Fibroblast of mammary gland (primary cell): ENCODE measurements at regions not wholly inside any gene's neighbourhood (a gene's known extent, or its start where the extent isn't known, plus 50 kb on each side); places are given as distances from the start of the nearest gene placed in this dataset.

ENCODE experiments used
- DNase-seq: peaks from one replicate; pipeline ENCODE4 v3.0.0-alpha.2; 2010; ENCODE audit warnings: low read depth
- H3K4me3 ChIP-seq: 2 replicates; pipeline ENCODE4 v1.5.1; 2011; ENCODE audit warnings: low read depth, mild to moderate bottlenecking, low read length, moderate library complexity; ENCODE audit not compliant: control insufficient read depth
- TF ChIP-seq, protein P1 (sequence below): conservative IDR thresholded peaks from 2 replicates; pipeline ENCODE4 v1.5.1; 2011; ENCODE audit warnings: low read depth, low read length, inconsistent platforms; ENCODE audit not compliant: control insufficient read depth, insufficient read depth

DNA sequence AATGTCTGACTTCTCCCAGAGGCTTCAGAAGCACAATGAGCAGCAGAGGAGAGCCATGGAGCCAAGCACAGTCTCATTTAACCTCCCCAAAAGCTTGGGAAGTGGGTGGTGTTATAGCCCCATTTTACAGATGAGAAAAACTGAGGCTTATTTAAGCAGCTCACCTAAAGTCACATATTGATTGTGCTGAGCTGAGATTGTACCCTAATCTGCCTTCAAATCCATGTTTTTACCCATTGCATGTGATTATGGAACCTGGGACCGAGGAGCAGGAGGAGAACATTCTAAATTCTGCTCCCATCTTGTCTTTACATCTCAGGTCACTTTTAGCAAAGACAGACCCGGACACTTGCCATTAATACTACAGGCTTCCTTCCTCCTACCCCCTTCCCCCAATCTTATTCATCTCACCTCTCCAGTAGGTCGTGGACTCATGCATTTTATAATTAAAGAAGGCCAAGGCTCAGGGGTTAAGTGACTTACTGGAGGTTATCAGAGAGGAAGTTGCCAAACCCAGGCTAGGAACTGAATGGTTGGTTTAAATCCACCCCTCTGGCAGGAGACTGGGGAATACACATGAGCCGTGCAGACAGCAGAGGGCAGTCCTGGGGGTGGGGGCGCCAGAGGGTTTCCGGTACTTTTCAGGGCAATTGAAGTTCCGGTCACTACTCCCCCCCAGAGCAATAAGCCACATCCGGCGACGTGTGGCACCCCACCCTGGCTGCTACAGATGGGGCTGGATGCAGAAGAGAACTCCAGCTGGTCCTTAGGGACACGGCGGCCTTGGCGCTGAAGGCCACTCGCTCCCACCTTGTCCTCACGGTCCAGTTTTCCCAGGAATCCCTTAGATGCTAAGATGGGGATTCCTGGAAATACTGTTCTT, 51.0 kb upstream of the IL17B start:
- TF ChIP-seq, protein P1, sequence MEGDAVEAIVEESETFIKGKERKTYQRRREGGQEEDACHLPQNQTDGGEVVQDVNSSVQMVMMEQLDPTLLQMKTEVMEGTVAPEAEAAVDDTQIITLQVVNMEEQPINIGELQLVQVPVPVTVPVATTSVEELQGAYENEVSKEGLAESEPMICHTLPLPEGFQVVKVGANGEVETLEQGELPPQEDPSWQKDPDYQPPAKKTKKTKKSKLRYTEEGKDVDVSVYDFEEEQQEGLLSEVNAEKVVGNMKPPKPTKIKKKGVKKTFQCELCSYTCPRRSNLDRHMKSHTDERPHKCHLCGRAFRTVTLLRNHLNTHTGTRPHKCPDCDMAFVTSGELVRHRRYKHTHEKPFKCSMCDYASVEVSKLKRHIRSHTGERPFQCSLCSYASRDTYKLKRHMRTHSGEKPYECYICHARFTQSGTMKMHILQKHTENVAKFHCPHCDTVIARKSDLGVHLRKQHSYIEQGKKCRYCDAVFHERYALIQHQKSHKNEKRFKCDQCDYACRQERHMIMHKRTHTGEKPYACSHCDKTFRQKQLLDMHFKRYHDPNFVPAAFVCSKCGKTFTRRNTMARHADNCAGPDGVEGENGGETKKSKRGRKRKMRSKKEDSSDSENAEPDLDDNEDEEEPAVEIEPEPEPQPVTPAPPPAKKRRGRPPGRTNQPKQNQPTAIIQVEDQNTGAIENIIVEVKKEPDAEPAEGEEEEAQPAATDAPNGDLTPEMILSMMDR = peak; percentile 4
- no peak overlapping the region for H3K4me3 ChIP-seq
- DNase-seq = no peak
